GM23248 (cell line): ENCODE measurements at regions not wholly inside any gene's neighbourhood (a gene's known extent, or its start where the extent isn't known, plus 50 kb on each side); places are given as distances from the start of the nearest gene placed in this dataset.

Source experiments
- EZH2 ChIP-seq: fragments of 200-600 bp; sonication (generic); IDR thresholded peaks from 2 replicates; pipeline ENCODE4 v1.6.1; 2018; ENCODE audit warnings: antibody characterized with exemption, mild to moderate bottlenecking; ENCODE audit not compliant: insufficient read depth, poor library complexity, severe bottlenecking
- EZH2phosphoT487 ChIP-seq: fragments of 200-600 bp; sonication (generic); IDR thresholded peaks from 2 replicates; pipeline ENCODE4 v1.6.1; 2018; ENCODE audit warnings: antibody characterized with exemption, moderate library complexity, mild to moderate bottlenecking, low read depth; ENCODE audit not compliant: insufficient read depth

DNA sequence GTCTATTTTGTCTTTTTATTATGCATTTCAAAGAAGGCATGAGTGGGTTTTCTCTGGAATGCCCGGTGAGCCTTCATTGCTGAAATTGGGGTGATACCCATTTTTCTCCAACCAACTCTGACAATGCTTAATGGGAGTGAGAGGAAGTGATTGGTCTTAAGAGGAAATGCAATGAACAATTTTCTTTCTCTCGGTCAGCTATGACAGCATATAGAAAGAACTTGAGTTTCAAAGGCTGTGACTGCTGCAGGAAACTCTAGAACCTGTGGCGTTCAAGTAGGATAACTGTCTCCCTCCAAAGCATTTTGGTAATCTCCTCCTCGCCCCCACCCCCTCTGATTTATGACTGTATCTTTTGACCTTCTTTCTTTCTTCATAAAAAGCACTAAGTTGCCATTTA lies 155.9 kb downstream of the LYPLAL1 start:
- TF ChIP-seq EZH2phosphoT487 (no peak), EZH2 (no peak)
